Liver (tissue), 3 donors: ENCODE measurements at regions not wholly inside any gene's neighbourhood (a gene's known extent, or its start where the extent isn't known, plus 50 kb on each side); places are given as distances from the start of the nearest gene placed in this dataset.

Experiments used
- ATF3 ChIP-seq: IDR thresholded peaks from 2 replicates; pipeline ENCODE4 v1.6.1; 2016; ENCODE audit warnings: antibody characterized with exemption
- CTCF ChIP-seq: fragments of 150-350 bp; IDR thresholded peaks from 2 replicates; pipeline ENCODE4 v1.5.1; 2017; ENCODE audit warnings: improper control_type of control experiment, low read depth, low read length; ENCODE audit not compliant: missing input control
- TAF1 ChIP-seq: conservative IDR thresholded peaks from 2 replicates; pipeline ENCODE4 v1.6.1; 2016; ENCODE audit warnings: antibody characterized with exemption, mild to moderate bottlenecking
- YY1 ChIP-seq: IDR thresholded peaks from 2 replicates; pipeline ENCODE4 v1.6.1; 2016; ENCODE audit warnings: antibody characterized with exemption, mild to moderate bottlenecking
- TF ChIP-seq, protein P1 (sequence below): IDR thresholded peaks from 2 replicates; pipeline ENCODE4 v1.6.1; 2016; ENCODE audit warnings: antibody characterized with exemption, mild to moderate bottlenecking
- TF ChIP-seq, protein P2 (sequence below): IDR thresholded peaks from 2 replicates; pipeline ENCODE4 v1.6.1; 2016; ENCODE audit warnings: antibody characterized with exemption
- donor health status: healthy.
- donor health status: healthy.

DNA sequence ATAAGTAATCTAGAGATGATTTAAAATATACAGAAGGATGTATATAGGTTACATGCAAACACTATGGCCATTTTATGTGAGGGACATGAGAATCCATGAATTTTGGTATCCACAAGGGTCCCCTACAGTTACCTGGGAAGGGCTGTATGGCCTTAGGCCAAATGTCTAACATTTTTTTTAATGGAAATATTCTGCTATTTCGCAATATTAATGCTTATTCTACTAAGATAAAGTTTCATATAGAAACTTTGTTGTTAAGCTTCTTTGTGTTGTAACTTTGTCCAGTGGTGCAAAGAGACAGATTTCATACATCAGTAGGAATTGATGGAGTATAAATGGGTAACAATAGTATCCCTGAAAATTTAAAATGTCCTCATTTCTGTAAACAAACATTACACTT lies 233.4 kb upstream of the THBS1 start:
- TF ChIP-seq CTCF (no peak), ATF3 (no peak), YY1 (no peak), TAF1 (no peak)
- TF ChIP-seq, protein P1, sequence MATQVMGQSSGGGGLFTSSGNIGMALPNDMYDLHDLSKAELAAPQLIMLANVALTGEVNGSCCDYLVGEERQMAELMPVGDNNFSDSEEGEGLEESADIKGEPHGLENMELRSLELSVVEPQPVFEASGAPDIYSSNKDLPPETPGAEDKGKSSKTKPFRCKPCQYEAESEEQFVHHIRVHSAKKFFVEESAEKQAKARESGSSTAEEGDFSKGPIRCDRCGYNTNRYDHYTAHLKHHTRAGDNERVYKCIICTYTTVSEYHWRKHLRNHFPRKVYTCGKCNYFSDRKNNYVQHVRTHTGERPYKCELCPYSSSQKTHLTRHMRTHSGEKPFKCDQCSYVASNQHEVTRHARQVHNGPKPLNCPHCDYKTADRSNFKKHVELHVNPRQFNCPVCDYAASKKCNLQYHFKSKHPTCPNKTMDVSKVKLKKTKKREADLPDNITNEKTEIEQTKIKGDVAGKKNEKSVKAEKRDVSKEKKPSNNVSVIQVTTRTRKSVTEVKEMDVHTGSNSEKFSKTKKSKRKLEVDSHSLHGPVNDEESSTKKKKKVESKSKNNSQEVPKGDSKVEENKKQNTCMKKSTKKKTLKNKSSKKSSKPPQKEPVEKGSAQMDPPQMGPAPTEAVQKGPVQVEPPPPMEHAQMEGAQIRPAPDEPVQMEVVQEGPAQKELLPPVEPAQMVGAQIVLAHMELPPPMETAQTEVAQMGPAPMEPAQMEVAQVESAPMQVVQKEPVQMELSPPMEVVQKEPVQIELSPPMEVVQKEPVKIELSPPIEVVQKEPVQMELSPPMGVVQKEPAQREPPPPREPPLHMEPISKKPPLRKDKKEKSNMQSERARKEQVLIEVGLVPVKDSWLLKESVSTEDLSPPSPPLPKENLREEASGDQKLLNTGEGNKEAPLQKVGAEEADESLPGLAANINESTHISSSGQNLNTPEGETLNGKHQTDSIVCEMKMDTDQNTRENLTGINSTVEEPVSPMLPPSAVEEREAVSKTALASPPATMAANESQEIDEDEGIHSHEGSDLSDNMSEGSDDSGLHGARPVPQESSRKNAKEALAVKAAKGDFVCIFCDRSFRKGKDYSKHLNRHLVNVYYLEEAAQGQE = no peak
- TF ChIP-seq, protein P2, sequence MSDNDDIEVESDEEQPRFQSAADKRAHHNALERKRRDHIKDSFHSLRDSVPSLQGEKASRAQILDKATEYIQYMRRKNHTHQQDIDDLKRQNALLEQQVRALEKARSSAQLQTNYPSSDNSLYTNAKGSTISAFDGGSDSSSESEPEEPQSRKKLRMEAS = no peak
